ENCODE measurements at regions not wholly inside any gene's neighbourhood (a gene's known extent, or its start where the extent isn't known, plus 50 kb on each side); places are given as distances from the start of the nearest gene placed in this dataset.

GRCh38 chrX:20884565-20884964, 489.7 kb upstream of the CNKSR2 start:
- ChIA-PET POLR2A (no interaction called here), CTCF (ENCODE audit: low intra/inter-chr PET ratio) (no interaction called here)
- in situ Hi-C loops (cut with MboI): no loop called here
- no peaks in the 10 kb centered on the region for H3K27me3 ChIP-seq (ENCODE audit: control insufficient read depth in 2 of 2, insufficient read depth in 2 of 2, low read length in 2 of 2)
- H3K79me2 ChIP-seq (ENCODE audit: control insufficient read depth, insufficient read depth, low read length): no peaks in the 10 kb centered on the region
- ATAC-seq (no peak), DNase-seq (ENCODE audit: extremely low read depth in 1 of 4, low spot score in 3 of 4) (no peak), FAIRE-seq (no peak)
- no peaks in the 10 kb centered on the region for H3K9me1 ChIP-seq (ENCODE audit: control insufficient read depth, insufficient read depth, low read length)
- no peak overlapping the region for H3K27ac ChIP-seq (ENCODE audit: extremely low read depth, low read depth, low read length)
- H3K9me3 ChIP-seq (replicated peaks; ENCODE audit: control insufficient read depth, insufficient read depth, low read depth, low read length): no peaks in the 10 kb centered on the region
- no peaks in the 10 kb centered on the region for H3K4me1 ChIP-seq (replicated peaks in 1 of 2; ENCODE audit: control insufficient read depth in 2 of 2, insufficient read depth in 2 of 2, low read length in 2 of 2)
- H4K20me1 ChIP-seq (replicated peaks; ENCODE audit: control insufficient read depth, insufficient read depth, low read length): no peaks in the 10 kb centered on the region
- 0% methylated on average over 3 of the region's 3 CpGs for WGBS (ENCODE audit: insufficient coverage, low coverage, missing lambda C conversion rate)
- no peak overlapping the region for H3K9ac ChIP-seq (ENCODE audit: insufficient read depth in 1 of 2, low read depth in 2 of 2, low read length in 2 of 2)
- H2AFZ ChIP-seq (ENCODE audit: low read depth, low read length): no peak overlapping the region
- BruUV-seq (replicated peaks): no TSS peak
- H3K4me3 ChIP-seq: no peak overlapping the region
- no peaks in the 10 kb centered on the region for H3K36me3 ChIP-seq (ENCODE audit: control insufficient read depth, insufficient read depth, low read length)
- TF ChIP-seq ZFP91 (CRISPR knock-in tag; IDR thresholded peaks at IDR 0.05) (no peak), ZBTB7A (IDR thresholded peaks at IDR 0.05; ENCODE audit: borderline replicate concordance, control insufficient read depth, low read depth, low read length) (no peak), ZNF174 (CRISPR knock-in tag; IDR thresholded peaks at IDR 0.05) (no peak), TAF1 (IDR thresholded peaks at IDR 0.05; ENCODE audit: control insufficient read depth, extremely low read depth, insufficient read depth, low read length, severe bottlenecking) (no peak), STAT5B (CRISPR knock-in tag; IDR thresholded peaks at IDR 0.05) (no peak), MTA3 (IDR thresholded peaks at IDR 0.05; ENCODE audit: borderline replicate concordance) (no peak), TEAD2 (tag; IDR thresholded peaks at IDR 0.05) (no peak), NFYB (IDR thresholded peaks at IDR 0.05; ENCODE audit: extremely low read depth, insufficient read length) (no peak), FOXK2 (conservative IDR thresholded peaks at IDR 0.05 in 1 of 2, IDR thresholded peaks at IDR 0.05 in 1 of 2; ENCODE audit: low read depth in 2 of 2) (no peak), ZNF224 (CRISPR knock-in tag; IDR thresholded peaks at IDR 0.05) (no peak), PHF21A (IDR thresholded peaks at IDR 0.05; ENCODE audit: borderline replicate concordance, low read depth) (no peak), ASH1L (IDR thresholded peaks at IDR 0.05; ENCODE audit: borderline replicate concordance, low read depth, partially characterized antibody) (no peak), ZHX1 (conservative IDR thresholded peaks at IDR 0.05; ENCODE audit: low read length) (no peak), MAX (CRISPR knock-in tag; IDR thresholded peaks at IDR 0.05) (no peak), ATF3 (IDR thresholded peaks at IDR 0.05) (no peak), ATF3 (CRISPR knock-in tag; conservative IDR thresholded peaks at IDR 0.05) (no peak), MECOM (CRISPR knock-in tag; IDR thresholded peaks at IDR 0.05) (no peak), RBM14 (IDR thresholded peaks at IDR 0.05; ENCODE audit: borderline replicate concordance, insufficient read depth, low read depth, low read length) (no peak)
- H3K4me2 ChIP-seq (ENCODE audit: insufficient read depth, low read length): no peak overlapping the region
- intact Hi-C loops (cut with micrococcal nuclease): no loop called here

Data from K562 (cell line).